ENCODE measurements at regions not wholly inside any gene's neighbourhood (a gene's known extent, or its start where the extent isn't known, plus 50 kb on each side); places are given as distances from the start of the nearest gene placed in this dataset.

DNA sequence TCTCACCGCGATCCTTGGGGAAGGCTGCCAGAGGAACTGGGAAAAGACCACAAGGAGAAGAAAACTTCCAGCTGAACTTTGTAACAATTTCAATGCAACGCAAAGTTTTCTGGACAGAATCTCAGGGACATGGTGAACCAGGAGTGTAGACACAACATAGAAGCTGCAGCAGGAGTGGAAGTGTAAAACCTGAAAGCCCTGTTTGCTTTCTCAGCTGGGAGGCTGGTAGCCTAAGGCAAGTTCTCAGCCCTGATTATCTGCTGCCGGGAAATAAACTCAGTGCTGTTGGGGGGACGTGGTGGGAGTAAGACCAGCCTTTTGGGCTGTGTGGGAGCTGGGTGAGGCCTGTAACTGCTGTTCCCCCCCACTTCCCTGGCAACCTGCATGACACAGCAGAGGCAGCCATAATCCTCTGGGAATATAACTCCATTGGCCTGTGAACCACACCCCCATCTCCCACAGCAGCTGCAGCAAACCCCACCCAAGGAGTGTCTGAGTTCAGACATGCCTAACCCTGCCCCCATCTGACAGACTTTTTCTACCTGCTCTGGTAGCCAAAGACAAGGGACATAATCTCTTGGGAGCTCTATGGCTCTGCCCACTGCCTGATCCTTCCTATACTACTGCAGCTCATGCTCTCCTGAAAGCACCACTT, 106.7 kb downstream of the ZNF621 start:
- Histone ChIP-seq H4K20me1 (replicated peaks in 1 of 2; ENCODE audit: control insufficient read depth in 1 of 2, insufficient read depth in 2 of 2, low read length in 2 of 2) (no peaks in the 10 kb centered on the region), H2BK12ac (ENCODE audit: low read depth, low read length) (no peak overlapping the region), H2BK15ac (ENCODE audit: low read length) (no peak overlapping the region), H3K23me2 (ENCODE audit: low read depth, low read length) (no peaks in the 10 kb centered on the region), H3K4ac (replicated peaks; ENCODE audit: insufficient read length, low read depth, low read length) (no peak overlapping the region), H4K5ac (ENCODE audit: insufficient read length, low read depth, low read length) (no peak overlapping the region), H3K56ac (replicated peaks; ENCODE audit: insufficient read length, low read depth, low read length) (no peak overlapping the region), H3K23ac (ENCODE audit: insufficient read length) (no peak overlapping the region), H3K18ac (ENCODE audit: extremely low read depth, low read length) (no peak overlapping the region), H3K4me3 (ENCODE audit: extremely low read depth in 1 of 4, insufficient read depth in 2 of 4, low read depth in 3 of 4, low read length in 4 of 4) (no peak overlapping the region), H4K91ac (replicated peaks; ENCODE audit: insufficient read length, low read length) (no peak overlapping the region), H3K9me3 (ENCODE audit: insufficient read depth in 2 of 2, low read depth in 1 of 2, low read length in 1 of 2) (peaks cover 13 to 16% of the 10 kb centered on the region in 2 experiments), H3K27me3 (replicated peaks in 1 of 4; ENCODE audit: control insufficient read depth in 3 of 4, extremely low read depth in 1 of 4, insufficient read depth in 3 of 4, low read length in 3 of 4) (no peaks in the 10 kb centered on the region), H4K8ac (ENCODE audit: extremely low read depth, insufficient read depth, low read length) (no peak overlapping the region), H2BK120ac (replicated peaks; ENCODE audit: low read depth, low read length) (no peak overlapping the region), H2BK5ac (ENCODE audit: low read depth, low read length) (no peak overlapping the region), H2AK5ac (ENCODE audit: low read depth, low read length) (no peak overlapping the region), H3K4me2 (ENCODE audit: insufficient read depth in 1 of 2, low read depth in 2 of 2, low read length in 2 of 2) (no peak overlapping the region), H3K79me1 (ENCODE audit: low read depth, low read length) (no peaks in the 10 kb centered on the region), H3K27ac (ENCODE audit: low read depth, low read length) (no peak overlapping the region), H3K36me3 (ENCODE audit: control insufficient read depth in 2 of 4, insufficient read depth in 4 of 4, low read length in 3 of 4) (no peaks in the 10 kb centered on the region; a peak in 1 of 8 replicates), H3K79me2 (ENCODE audit: control insufficient read depth in 1 of 2, insufficient read depth in 2 of 2, low read length in 2 of 2) (no peaks in the 10 kb centered on the region), H3K14ac (ENCODE audit: insufficient read length) (no peak overlapping the region), H2AFZ (ENCODE audit: low read length) (no peak overlapping the region), H3K4me1 (replicated peaks in 1 of 4; ENCODE audit: control insufficient read depth in 3 of 4, insufficient read depth in 4 of 4, low read length in 3 of 4) (no peaks in the 10 kb centered on the region), H3K9ac (replicated peaks in 1 of 4; ENCODE audit: extremely low read depth in 1 of 4, low read depth in 3 of 4, low read length in 3 of 4) (no peak overlapping the region), H2BK20ac (ENCODE audit: low read length) (no peak overlapping the region)
- TF ChIP-seq PHF8 (conservative IDR thresholded peaks at IDR 0.05; ENCODE audit: low read depth, low read length): no peak
- DNase-seq (ENCODE audit: low read depth in 1 of 2, low spot score in 2 of 2) (no peak), FAIRE-seq (no peak)
- ChIA-PET CTCF (ENCODE audit: partially characterized antibody) (interaction anchor here (0.9 to 2.8 kb wide), 5 partner anchors 10 to 51 kb away, joined by 3 to 8 read pairs (median 3); no protein-coding TSS in a partner anchor), POLR2A (ENCODE audit: partially characterized antibody) (no interaction called here)
- WGBS, 2 experiments (ENCODE audit: extremely low coverage in 1 of 2, insufficient coverage in 1 of 2, insufficient read length in 1 of 2, insufficient replicate concordance in 2 of 2, low coverage in 1 of 2, low lambda C conversion rate in 2 of 2, missing lambda C conversion rate in 1 of 2): 90% methylated on average over 5 of the region's 5 CpGs; no CpG with 5 or more reads in 1 of the 2 experiments
